ENCODE measurements at regions not wholly inside any gene's neighbourhood (a gene's known extent, or its start where the extent isn't known, plus 50 kb on each side); places are given as distances from the start of the nearest gene placed in this dataset.

GRCh38 chr7:94294471-94295131, 100.1 kb upstream of the COL1A2 start:
- TF ChIP-seq CTCF (conservative IDR thresholded peaks at IDR 0.05; ENCODE audit: low read depth in 2 of 2) (no peak), EZH2phosphoT487 (IDR thresholded peaks at IDR 0.05; ENCODE audit: unreplicated experiment) (no peak), POLR2AphosphoS5 (IDR thresholded peaks at IDR 0.05; ENCODE audit: low read depth) (no peak), STAT1 (IDR thresholded peaks at IDR 0.05; ENCODE audit: unreplicated experiment) (no peak)
- TF ChIP-seq, protein P1, sequence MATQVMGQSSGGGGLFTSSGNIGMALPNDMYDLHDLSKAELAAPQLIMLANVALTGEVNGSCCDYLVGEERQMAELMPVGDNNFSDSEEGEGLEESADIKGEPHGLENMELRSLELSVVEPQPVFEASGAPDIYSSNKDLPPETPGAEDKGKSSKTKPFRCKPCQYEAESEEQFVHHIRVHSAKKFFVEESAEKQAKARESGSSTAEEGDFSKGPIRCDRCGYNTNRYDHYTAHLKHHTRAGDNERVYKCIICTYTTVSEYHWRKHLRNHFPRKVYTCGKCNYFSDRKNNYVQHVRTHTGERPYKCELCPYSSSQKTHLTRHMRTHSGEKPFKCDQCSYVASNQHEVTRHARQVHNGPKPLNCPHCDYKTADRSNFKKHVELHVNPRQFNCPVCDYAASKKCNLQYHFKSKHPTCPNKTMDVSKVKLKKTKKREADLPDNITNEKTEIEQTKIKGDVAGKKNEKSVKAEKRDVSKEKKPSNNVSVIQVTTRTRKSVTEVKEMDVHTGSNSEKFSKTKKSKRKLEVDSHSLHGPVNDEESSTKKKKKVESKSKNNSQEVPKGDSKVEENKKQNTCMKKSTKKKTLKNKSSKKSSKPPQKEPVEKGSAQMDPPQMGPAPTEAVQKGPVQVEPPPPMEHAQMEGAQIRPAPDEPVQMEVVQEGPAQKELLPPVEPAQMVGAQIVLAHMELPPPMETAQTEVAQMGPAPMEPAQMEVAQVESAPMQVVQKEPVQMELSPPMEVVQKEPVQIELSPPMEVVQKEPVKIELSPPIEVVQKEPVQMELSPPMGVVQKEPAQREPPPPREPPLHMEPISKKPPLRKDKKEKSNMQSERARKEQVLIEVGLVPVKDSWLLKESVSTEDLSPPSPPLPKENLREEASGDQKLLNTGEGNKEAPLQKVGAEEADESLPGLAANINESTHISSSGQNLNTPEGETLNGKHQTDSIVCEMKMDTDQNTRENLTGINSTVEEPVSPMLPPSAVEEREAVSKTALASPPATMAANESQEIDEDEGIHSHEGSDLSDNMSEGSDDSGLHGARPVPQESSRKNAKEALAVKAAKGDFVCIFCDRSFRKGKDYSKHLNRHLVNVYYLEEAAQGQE (IDR thresholded peaks at IDR 0.05; ENCODE audit: unreplicated experiment), result no peak
